GM21381 (cell line): ENCODE measurements at regions not wholly inside any gene's neighbourhood (a gene's known extent, or its start where the extent isn't known, plus 50 kb on each side); places are given as distances from the start of the nearest gene placed in this dataset.
A peak's percentile ranks its signal among the peaks of the same experiment; 100 is the strongest.

Experiments used
- ATAC-seq: cut with Tn5 transposase; IDR thresholded peaks from one replicate; pipeline ENCODE4 v1.9.1; 2021; ENCODE audit warnings: mild to moderate bottlenecking, moderate library complexity; ENCODE audit not compliant: unreplicated experiment

DNA sequence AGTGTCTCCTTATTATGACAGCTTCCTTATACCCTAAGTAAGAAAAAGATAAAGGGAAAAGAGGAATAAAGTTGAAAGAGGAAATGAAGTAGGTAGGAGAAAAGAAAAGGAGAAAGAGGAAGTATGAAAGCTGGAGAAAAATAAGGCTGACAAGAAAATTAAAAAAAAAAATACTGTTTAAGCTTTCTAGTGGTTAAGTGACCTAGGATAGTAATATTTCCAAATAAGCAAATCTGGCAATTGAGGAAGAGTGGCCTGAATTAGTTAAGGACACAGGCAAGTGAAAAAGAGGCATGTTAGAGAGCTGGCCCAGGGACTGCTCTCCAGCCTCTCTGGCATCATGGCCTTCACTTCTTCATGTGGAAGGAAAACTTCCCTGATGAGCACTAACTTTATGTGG is 76.5 kb upstream of the ADGRF1 start:
- ATAC-seq = no peak

DNA sequence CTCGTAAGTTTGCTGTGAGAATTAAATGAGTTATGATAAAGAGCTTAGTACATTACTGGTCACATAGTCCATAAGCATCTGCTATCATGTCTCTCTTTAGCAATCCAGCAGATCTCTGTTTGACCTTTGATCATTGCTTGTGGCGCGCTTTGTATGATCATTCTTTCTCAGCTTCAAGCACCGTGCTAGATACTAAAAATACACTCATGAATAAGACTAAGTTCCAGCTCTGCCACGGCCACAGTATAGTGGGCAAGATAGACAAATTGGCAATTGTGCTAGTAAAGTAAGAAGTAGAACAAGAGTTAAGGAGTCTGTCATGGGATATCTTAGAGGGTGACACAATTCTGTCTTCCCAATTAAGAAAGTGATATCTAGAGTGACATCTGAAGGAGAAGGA is 75.2 kb upstream of the ADGRF1 start:
- no peak for ATAC-seq

DNA sequence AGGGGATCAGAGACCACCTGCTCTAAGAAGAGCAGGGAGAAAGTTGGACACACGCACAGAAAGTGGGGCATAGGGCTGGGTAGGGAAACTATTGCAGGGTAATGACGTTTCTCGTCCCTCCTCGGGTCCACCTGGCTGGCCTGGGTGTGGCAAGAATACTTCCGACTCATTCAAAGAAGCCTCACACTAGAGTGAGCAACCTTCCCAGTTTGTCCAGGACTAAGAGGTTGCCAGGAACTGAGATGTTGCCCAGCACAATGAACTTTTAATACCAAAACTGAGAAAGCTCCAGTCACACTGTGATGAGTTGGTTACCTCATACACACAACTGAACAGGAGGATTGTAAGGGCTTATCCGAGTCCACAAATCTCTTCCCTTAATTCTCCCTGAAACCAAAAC is 74.5 kb upstream of the ADGRF1 start:
- ATAC-seq = no peak

DNA sequence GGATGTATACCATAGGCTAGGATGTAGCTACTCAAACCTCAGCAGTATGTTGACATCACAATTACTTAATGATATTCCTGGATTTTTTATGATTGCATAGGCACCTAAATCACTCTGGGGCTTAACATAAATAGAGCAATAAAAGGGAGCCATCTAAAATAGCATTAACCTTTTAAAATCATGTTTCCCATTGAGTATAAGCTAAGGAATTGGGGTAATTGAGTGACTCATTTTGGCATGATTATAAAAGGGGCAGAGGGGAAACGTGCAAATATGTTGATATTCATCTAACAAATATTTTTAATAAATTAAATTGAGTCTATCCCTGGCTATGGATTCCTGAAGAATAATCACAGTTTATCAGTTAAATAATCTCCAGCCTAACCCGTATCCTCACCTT is 74.0 kb upstream of the ADGRF1 start:
- no peak for ATAC-seq

DNA sequence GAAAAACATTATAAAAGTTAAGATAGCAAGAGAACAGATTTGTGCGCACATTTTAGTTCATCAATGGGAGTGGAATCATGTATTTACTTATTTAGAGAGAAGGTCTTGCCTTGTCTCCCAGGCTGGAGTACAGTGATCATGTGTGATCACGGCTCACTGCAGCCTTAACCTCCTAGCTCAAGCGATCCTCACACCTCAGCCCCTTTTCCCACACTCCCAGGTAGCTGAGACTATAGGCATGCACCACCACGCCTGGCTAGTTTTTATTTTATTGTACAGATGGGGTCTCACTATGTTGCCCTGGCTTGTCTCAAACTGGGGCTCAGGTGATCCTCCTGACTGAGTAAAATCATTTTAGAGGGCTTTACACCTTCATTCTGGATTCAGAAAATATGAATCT is 72.3 kb upstream of the ADGRF1 start:
- no peak for ATAC-seq

DNA sequence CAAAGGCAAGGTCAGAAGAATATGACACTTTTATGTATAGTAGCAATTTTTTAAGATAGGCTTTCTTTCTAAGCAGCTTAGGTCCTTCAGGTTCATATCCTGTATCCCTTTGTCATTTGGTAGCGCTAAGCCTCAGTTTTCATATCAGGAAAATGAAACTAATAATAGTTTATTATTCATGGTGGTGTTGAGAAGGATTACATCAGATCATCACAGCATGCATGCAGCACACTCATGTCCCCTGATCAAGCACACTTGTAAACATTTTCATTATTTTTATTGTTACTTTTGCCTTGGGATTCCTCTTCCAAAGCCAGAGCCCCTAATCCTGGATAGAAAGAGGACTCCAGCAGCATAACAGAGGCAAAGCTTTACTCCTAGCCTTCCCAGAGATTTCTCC is 70.2 kb upstream of the ADGRF1 start:
- ATAC-seq = no peak

DNA sequence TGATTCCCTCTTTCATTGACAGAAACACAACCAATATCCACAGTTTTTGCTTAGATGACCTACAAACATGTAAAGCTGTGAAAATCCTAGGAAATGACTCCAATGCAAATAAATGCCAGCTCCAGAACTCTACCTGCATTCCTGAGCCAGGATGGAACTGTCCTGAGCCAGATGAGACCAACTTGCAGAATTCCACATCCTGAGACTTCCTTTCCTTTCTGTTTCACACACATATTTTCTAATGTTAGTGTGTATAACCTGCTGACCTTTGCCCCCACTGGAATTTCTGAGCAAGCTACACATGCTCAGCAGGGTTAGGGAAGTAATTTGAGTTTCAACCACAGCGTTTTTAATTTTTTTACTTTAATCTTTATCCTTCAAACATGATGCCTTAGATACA is 69.6 kb upstream of the ADGRF1 start:
- no peak for ATAC-seq

DNA sequence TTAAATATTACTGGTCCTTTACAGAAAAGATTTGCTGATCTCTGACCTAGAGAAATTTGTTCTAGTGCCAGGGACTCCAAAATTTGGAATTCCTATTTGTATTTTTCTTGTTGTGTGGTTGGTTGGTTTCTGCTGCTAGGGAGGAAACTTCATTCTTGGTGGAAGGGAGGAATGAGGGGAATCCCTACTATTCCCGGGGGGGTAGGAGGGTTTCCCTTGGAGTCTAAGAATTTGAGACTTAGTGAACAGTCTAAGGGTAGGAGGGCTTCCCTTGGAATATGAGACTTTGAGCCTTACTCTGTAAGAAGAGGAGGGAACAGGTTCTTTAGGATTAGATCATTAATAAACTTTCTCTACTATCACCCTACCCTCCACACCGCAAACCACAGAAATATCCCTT is 67.1 kb upstream of the ADGRF1 start:
- no peak for ATAC-seq

DNA sequence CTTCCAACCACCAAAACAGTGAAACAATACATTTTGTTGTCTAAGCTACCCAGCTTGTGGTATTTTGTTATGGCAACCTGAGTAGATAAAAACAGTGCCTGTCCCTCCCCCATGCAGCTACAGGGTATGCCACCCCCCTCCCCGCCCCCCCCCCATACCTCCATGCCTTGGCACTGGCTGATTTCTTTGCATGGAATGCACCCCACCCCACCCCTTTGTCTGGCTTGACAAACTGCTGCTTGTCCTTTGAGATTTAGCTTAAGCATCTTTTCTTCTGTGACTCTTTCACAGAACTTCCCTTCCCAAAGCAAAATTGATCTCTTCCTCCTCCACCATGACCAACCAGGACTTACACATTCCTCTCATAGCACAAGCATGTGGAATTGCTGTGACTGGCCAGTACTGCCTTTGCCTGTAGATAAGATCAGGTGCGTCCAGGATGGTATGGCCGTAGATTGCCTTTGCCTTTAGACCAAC is 64.6 kb upstream of the ADGRF1 start:
- ATAC-seq = no peak

DNA sequence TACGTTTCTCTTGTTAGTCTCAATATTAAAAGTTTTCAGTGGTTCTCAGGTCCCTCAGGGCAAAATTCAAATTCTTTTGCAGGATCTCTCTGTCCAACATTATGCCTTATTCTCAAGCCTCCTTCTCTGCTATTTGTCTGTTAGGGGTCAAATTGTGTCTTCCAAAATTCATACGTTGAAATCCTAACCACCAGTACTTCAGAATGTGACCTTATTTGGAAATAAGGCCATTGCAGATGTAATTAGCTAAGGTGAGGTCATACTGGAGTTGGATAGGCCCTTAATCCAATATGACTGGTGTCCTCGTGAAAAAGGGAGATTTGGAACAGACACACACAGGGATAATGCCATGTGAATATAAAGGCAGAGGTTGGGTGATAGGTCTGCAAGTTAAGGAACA is 64.1 kb upstream of the ADGRF1 start:
- no peak for ATAC-seq

DNA sequence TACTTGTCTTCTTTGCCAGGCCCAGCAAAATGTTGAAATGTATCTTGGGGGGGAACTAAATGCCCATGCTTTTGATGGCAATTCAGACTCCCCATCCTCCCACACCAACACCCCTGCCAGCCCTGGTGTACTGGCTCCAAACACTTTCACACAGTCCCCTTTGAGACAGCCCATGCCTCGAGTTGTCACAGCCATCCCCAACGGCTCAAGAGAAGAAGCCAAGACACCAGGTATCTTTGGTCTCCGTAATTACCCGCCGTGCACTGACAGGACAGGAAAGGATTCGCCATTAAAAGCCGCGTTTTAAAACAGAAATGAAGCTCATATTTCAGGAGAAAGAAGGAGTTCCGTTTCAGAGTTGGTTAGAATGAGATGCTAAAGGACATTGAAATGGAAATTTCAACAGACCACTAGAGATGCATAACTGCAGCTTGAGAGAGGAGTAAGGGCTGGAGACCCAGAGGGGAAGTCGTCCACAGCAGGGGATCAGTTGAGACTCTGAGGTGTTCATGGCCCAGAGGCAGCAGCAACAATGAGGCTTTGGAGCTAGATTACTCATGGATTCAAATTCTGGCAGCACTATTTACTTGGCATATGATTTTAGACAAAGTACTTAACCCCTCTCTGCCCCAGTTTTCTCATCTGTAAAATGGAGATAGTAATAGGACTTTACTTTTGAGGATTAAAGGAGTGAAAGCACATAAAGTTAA is 63.5 kb upstream of the ADGRF1 start:
- no peak for ATAC-seq

DNA sequence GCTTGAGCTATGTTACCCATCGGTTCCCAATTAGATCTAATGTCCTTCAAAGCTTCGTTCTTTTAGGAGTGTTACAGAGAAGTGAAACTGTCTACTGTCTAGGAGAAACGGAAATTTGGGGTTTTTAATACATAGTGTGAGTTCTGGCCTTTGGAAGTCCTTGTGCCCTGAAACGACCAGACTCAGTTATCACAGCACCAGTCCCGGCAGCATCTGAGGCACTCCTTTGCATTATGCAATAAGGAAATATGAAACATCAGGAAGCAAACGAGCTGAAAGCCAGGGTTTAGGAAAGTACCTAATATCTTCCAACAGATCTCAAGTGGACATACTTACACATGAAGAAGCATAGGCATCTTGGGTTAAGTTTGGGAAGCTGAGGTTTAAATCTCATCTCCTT is 61.8 kb upstream of the ADGRF1 start:
- no peak for ATAC-seq

DNA sequence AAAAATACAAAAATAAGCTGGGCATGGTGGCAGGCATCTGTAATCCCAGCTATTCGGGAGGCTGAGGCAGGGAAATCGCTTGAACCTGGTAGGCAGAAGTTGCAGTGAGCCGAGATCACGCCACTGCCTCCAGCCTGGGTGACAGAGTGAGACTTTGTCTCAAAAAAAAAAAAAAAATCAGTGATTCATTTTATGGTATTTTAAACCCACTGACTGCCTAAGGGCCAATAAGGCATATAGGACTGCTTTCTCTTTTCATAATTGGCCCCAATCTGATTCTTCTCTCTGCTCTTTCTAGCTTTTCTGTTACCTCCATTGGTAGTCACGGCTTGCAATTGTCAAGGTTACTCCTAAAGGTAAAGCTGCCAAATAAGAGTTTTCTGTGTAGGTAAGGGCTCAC is 60.2 kb upstream of the ADGRF1 start:
- ATAC-seq = no peak

DNA sequence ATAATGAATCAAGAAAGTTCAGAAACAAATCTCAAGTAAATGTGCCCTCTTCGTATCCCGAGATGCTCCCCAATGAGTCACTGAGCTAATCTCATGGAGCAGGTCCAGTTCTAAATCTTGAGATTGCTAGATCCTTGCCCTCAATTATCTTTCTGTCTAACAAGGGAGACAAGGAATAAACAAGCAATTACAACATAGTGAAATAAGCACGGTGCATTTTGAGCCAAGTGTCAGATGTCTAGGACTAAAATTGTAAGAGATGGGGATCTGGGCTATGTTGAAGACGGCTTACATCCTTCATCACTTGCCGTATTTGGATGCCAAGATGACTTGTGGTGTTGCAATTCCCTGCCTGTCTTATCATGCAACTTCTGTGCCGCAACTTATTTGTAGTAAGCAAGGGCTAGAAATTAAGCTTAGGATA is 56.5 kb upstream of the ADGRF1 start:
- ATAC-seq = no peak

DNA sequence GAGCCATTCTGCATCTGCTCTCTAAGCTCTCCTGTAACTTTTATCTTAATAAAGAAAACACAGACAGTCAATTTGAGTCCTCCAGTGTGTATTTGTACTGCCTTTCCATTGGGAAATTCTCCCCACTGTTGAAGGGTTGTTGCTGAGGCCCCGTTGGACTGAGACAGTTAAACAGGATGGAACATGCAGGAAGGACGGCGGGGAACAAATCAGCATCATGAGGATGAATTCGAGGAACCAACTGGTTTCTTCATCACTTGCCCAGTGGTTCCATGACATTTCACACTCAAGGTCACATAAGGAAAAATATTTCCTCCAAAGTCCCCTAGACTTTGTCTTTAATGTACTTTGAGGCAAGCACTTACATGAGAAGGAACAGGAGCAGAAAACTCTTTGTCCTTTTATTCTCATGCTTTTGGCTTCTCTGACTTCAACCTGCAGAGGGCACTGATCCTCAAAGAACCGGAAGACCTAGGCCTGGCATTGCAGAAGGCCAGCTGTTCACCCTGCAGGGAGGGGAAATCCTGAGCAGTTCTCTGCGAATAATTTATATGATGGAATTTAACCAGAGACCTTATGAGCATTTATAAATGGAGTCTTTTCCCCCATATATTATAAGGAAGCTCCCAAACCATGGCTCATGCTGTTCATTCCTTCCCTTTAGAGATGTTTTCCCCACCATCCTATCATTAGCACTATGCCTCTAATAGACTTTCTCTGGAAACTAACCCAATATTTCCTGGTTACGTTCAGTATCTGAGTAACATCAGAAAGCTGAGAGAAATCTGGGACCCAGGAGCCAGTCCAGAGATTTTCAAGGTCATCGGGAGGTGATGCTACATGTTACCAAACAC is 55.2 kb upstream of the ADGRF1 start:
- ATAC-seq = peak; percentile 90

DNA sequence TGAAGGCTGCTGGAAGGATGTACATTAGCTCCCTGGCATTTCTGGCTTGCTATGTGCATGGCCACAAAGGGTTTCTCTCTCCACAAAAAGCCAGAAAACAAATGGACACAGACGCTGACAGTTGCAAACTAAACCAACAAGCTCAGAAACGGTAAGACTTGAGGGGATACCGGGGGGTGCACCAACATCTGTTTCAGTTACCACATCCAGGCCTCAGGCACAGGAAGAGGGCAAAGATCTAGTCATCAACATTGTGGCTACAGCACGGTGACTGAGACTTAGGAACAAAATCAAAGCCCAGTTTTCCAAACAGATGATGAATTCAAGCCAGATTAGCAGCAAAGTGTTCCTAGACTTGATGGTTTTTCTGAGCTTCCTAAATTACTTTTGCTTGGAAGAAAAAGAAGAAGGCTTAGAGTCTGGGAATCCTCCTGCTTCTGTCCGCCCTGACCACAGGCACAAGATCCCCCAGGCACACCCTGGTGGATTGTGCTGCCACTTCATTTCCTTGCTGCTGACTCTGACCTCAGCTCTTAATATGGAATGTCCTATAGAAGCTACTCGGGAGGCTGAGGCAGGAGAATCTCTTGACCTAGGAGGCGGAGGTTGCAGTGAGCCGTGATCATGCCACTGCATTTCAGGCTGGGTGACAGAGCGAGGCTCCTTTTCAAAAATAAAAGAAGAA is 54.2 kb upstream of the ADGRF1 start:
- no peak for ATAC-seq

DNA sequence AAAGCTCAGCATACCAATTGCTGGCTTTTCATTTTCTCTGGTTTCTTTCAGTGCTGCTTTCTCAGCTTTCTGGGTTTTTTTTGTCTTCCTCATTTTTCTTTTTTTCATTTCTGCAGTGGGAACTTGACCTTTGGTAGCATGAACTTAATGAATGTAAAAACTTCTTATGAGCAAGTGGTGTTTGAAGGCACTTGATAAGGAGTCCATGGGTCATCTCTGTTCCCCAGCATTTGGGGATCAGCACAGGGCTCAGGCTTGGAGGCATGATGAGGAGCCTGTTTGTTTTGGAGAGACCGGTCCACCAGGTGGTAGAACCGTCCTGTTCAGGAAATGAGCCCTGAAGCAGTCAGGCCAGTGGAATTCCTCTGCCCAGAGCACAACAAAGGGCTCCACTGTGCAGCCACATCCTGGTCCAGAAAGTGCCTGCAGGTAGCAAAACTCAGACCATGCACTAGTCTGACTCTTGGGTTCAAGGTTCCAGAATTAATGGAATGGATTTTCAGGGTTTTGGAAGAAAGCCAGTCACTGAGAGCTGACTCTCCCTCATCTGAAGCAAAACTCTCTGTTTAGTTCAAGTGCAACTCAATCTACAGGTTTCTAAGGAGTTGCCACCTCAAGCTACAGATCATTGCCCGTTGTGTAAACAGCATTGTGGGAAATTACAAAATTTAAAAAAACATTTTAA is 52.3 kb upstream of the ADGRF1 start:
- ATAC-seq = no peak

DNA sequence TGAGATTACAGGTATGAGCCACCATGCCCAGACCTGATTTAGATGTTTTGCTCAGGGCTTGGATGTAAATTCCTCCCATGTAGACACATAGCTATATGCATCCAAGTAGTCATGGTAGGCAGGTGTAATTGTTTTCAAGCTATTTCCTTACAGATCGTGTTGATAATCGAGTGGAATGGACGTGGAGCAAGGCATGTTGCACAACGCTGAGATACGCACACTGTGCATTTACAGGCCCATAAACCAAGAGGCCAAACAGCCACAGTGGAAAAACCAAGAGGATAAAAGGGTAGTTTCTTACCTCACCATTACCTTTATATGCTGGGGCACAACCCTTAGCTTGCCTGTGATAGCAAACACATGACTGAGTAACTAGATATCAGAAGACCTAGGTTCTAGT is 51.0 kb upstream of the ADGRF1 start:
- ATAC-seq = no peak

DNA sequence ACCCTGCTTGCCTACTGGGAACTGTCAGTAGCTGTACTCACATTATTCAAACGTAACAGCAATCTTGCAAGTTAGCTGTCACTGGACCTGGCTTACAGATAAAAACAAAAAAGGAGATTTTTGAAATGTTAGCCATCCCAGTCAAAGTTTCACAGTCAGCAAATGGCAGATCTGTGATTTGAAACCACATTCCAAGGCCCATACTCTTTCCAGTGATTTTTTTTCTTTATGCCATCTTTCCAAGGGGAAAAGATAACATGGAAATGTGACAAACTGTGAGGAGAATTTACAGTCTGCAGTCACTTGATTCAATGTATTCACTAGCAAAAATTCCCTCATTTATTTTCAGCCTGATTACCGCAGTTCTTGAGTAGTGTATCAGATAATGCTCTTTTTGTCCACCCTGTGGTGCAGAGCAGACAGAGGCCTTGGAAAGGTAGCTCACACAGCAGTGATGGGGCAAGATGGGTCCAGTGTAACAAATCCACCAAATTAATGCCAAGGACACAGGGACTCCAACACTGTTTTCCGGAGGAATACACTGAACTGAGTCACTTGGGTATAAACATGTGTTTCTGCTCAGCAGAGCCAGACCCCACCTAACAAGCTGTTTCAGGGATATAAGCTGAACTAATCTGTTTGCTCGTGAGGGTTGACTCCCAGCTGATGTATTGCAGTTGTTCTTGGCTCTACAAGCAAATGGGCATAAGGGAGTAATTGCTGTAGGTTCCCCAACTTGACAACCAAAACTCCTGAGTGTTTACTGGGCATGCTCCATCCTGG is 49.9 kb upstream of the ADGRF1 start:
- ATAC-seq = no peak
